ENCODE measurements at regions not wholly inside any gene's neighbourhood (a gene's known extent, or its start where the extent isn't known, plus 50 kb on each side); places are given as distances from the start of the nearest gene placed in this dataset.
A peak's percentile ranks its signal among the peaks of the same experiment; 100 is the strongest.

DNA sequence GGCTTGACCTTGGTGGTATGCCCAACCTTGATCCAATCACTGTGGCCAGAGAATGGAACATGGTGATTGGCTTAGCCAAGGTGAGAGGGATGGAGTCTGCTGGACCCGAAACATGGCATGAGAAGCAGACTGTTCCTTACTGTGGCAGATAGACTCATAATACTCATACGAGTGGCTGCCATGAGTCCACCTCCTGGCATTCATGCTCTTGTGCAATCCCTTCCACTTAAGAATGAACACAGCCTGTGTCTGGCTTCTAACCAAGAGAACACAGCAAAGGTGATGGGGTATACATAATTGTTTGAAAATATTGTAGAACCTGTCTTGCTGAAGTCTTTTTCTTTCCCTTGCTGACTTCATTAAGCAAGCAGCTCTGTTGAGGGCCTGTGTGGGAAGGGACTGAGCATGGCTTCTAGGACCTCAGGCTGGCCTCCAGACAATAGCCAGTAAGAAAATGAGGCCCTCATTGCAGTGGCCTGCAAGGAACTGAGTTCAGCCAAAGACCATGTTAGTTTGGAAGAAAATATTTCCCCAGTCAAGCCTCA lies 85.9 kb downstream of the ZNF281 start:
- FAIRE-seq, result no peak
- POLR2A ChIA-PET (ENCODE audit: partially characterized antibody), result no interaction called here
- H4K91ac ChIP-seq (replicated peaks; ENCODE audit: insufficient read length, low read length), result no peak overlapping the region

More for the DNA sequence above, 85.9 kb downstream of the ZNF281 start:
- 88% methylated on average over 2 of the region's 2 CpGs; no CpG with 5 or more reads in 1 of the 2 experiments for WGBS, 2 experiments (ENCODE audit: extremely low coverage in 1 of 2, insufficient coverage in 1 of 2, insufficient read length in 1 of 2, insufficient replicate concordance in 2 of 2, low coverage in 1 of 2, low lambda C conversion rate in 2 of 2, missing lambda C conversion rate in 1 of 2)
- Histone ChIP-seq H3K36me3 (ENCODE audit: control insufficient read depth in 2 of 4, insufficient read depth in 4 of 4, low read length in 3 of 4) (no peaks in the 10 kb centered on the region), H3K56ac (replicated peaks; ENCODE audit: insufficient read length, low read depth, low read length) (no peak overlapping the region), H3K27ac (ENCODE audit: low read depth, low read length) (no peak overlapping the region), H3K4me2 (ENCODE audit: insufficient read depth in 1 of 2, low read depth in 2 of 2, low read length in 2 of 2) (no peak overlapping the region), H3K9me3 (ENCODE audit: insufficient read depth in 2 of 2, low read depth in 1 of 2, low read length in 1 of 2) (no peaks in the 10 kb centered on the region), H3K4me3 (ENCODE audit: extremely low read depth in 1 of 4, insufficient read depth in 2 of 4, low read depth in 3 of 4, low read length in 4 of 4) (no peak overlapping the region), H3K14ac (ENCODE audit: insufficient read length) (no peak overlapping the region), H4K8ac (ENCODE audit: extremely low read depth, insufficient read depth, low read length) (no peak overlapping the region), H3K79me1 (ENCODE audit: low read depth, low read length) (no peaks in the 10 kb centered on the region), H3K23me2 (ENCODE audit: low read depth, low read length) (no peaks in the 10 kb centered on the region), H2AK5ac (ENCODE audit: low read depth, low read length) (no peak overlapping the region), H2BK5ac (ENCODE audit: low read depth, low read length) (no peak overlapping the region), H3K9ac (replicated peaks in 1 of 4; ENCODE audit: extremely low read depth in 1 of 4, low read depth in 3 of 4, low read length in 3 of 4) (peak overlapping the region in 1 of 4 experiments; percentile 4; a peak in 1 of 7 replicates), H2BK20ac (ENCODE audit: low read length) (no peak overlapping the region), H2AFZ (ENCODE audit: low read length) (no peak overlapping the region), H3K4me1 (replicated peaks in 1 of 4; ENCODE audit: control insufficient read depth in 3 of 4, insufficient read depth in 4 of 4, low read length in 3 of 4) (peaks cover 0 to 2% (median 0%) of the 10 kb centered on the region in 4 experiments; a peak in 1 of 7 replicates), H3K4ac (replicated peaks; ENCODE audit: insufficient read length, low read depth, low read length) (no peak overlapping the region), H2BK15ac (ENCODE audit: low read length) (no peak overlapping the region), H2BK120ac (replicated peaks; ENCODE audit: low read depth, low read length) (no peak overlapping the region), H3K79me2 (ENCODE audit: control insufficient read depth in 1 of 2, insufficient read depth in 2 of 2, low read length in 2 of 2) (no peaks in the 10 kb centered on the region), H3K27me3 (replicated peaks in 1 of 4; ENCODE audit: control insufficient read depth in 3 of 4, extremely low read depth in 1 of 4, insufficient read depth in 3 of 4, low read length in 3 of 4) (no peaks in the 10 kb centered on the region), H3K18ac (ENCODE audit: extremely low read depth, low read length) (no peak overlapping the region), H4K20me1 (replicated peaks in 1 of 2; ENCODE audit: control insufficient read depth in 1 of 2, insufficient read depth in 2 of 2, low read length in 2 of 2) (no peaks in the 10 kb centered on the region), H4K5ac (ENCODE audit: insufficient read length, low read depth, low read length) (no peak overlapping the region), H3K23ac (ENCODE audit: insufficient read length) (no peak overlapping the region), H2BK12ac (ENCODE audit: low read depth, low read length) (no peak overlapping the region)
- CTCF ChIA-PET (ENCODE audit: partially characterized antibody), result interaction anchor here (0.6 kb wide), 2 partner anchors 12 to 816 kb away, joined by 3 read pairs; no protein-coding TSS in a partner anchor
- no peak for DNase-seq (ENCODE audit: low read depth in 1 of 2, low spot score in 2 of 2)
- TF ChIP-seq, protein P1, sequence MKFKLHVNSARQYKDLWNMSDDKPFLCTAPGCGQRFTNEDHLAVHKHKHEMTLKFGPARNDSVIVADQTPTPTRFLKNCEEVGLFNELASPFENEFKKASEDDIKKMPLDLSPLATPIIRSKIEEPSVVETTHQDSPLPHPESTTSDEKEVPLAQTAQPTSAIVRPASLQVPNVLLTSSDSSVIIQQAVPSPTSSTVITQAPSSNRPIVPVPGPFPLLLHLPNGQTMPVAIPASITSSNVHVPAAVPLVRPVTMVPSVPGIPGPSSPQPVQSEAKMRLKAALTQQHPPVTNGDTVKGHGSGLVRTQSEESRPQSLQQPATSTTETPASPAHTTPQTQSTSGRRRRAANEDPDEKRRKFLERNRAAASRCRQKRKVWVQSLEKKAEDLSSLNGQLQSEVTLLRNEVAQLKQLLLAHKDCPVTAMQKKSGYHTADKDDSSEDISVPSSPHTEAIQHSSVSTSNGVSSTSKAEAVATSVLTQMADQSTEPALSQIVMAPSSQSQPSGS (IDR thresholded peaks at IDR 0.05; ENCODE audit: low read length), result no peak
- TF ChIP-seq POU5F1 (IDR thresholded peaks at IDR 0.05; ENCODE audit: low read depth, low read length) (no peak), RBBP5 (IDR thresholded peaks at IDR 0.05; ENCODE audit: borderline replicate concordance, low read depth, low read length) (no peak), CBX8 (IDR thresholded peaks at IDR 0.05; ENCODE audit: borderline replicate concordance, low read depth, low read length) (no peak), BACH1 (IDR thresholded peaks at IDR 0.05; ENCODE audit: low read length) (no peak), TAF7 (optimal IDR thresholded peaks at IDR 0.05; ENCODE audit: borderline replicate concordance, low read depth, low read length) (no peak), POLR2A (IDR thresholded peaks at IDR 0.05; ENCODE audit: control extremely low read depth in 1 of 2, low read depth in 2 of 2, low read length in 2 of 2) (no peak)
- TF ChIP-seq, protein P2, sequence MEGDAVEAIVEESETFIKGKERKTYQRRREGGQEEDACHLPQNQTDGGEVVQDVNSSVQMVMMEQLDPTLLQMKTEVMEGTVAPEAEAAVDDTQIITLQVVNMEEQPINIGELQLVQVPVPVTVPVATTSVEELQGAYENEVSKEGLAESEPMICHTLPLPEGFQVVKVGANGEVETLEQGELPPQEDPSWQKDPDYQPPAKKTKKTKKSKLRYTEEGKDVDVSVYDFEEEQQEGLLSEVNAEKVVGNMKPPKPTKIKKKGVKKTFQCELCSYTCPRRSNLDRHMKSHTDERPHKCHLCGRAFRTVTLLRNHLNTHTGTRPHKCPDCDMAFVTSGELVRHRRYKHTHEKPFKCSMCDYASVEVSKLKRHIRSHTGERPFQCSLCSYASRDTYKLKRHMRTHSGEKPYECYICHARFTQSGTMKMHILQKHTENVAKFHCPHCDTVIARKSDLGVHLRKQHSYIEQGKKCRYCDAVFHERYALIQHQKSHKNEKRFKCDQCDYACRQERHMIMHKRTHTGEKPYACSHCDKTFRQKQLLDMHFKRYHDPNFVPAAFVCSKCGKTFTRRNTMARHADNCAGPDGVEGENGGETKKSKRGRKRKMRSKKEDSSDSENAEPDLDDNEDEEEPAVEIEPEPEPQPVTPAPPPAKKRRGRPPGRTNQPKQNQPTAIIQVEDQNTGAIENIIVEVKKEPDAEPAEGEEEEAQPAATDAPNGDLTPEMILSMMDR (IDR thresholded peaks at IDR 0.05; ENCODE audit: control extremely low read depth in 1 of 3, insufficient read depth in 1 of 3, low read depth in 1 of 3, low read length in 3 of 3), result no peak
- TF ChIP-seq, protein P3, sequence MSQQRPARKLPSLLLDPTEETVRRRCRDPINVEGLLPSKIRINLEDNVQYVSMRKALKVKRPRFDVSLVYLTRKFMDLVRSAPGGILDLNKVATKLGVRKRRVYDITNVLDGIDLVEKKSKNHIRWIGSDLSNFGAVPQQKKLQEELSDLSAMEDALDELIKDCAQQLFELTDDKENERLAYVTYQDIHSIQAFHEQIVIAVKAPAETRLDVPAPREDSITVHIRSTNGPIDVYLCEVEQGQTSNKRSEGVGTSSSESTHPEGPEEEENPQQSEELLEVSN (IDR thresholded peaks at IDR 0.05), result no peak

Data from H1 (cell line).